ENCODE measurements at regions not wholly inside any gene's neighbourhood (a gene's known extent, or its start where the extent isn't known, plus 50 kb on each side); places are given as distances from the start of the nearest gene placed in this dataset.

- no peak for DNase-seq (ENCODE audit: low read depth)
Measured at GRCh38 chr9:87086221-87086818, 139.0 kb upstream of the GAS1 start.

GRCh38 chr9:87087197-87087596, 139.9 kb upstream of the GAS1 start:
- no peak for DNase-seq (ENCODE audit: low read depth)

GRCh38 chr9:87088192-87088591, 140.9 kb upstream of the GAS1 start:
- no peak for DNase-seq (ENCODE audit: low read depth)

GRCh38 chr9:87088621-87089365, 141.5 kb upstream of the GAS1 start:
- no peak for DNase-seq (ENCODE audit: low read depth)

- no peak for DNase-seq (ENCODE audit: low read depth)
Measured at GRCh38 chr9:87089506-87089905, 142.2 kb upstream of the GAS1 start.

- no peak for DNase-seq (ENCODE audit: low read depth)
Measured at GRCh38 chr9:87089929-87090328, 142.6 kb upstream of the GAS1 start.

- DNase-seq (ENCODE audit: low read depth) = no peak
Measured at GRCh38 chr9:87093777-87094176, 146.5 kb upstream of the GAS1 start.

- no peak for DNase-seq (ENCODE audit: low read depth)
Measured at GRCh38 chr9:87095951-87096350, 148.6 kb upstream of the GAS1 start.

- DNase-seq (ENCODE audit: low read depth) = no peak
Measured at GRCh38 chr9:87096506-87096905, 149.2 kb upstream of the GAS1 start.

- no peak for DNase-seq (ENCODE audit: low read depth)
Measured at GRCh38 chr9:87097238-87097637, 149.9 kb upstream of the GAS1 start.

GRCh38 chr9:87099407-87099806, 152.1 kb upstream of the GAS1 start:
- DNase-seq (ENCODE audit: low read depth) = peak; percentile 34

GRCh38 chr9:87100001-87100400, 152.7 kb upstream of the GAS1 start:
- no peak for DNase-seq (ENCODE audit: low read depth)

GRCh38 chr9:87102126-87102525, 154.8 kb upstream of the GAS1 start:
- peak; percentile 76 for DNase-seq (ENCODE audit: low read depth)

- DNase-seq (ENCODE audit: low read depth) = peak; percentile 38
Measured at GRCh38 chr9:87107072-87107471, 159.8 kb upstream of the GAS1 start.

- no peak for DNase-seq (ENCODE audit: low read depth)
Measured at GRCh38 chr9:87108661-87109060, 161.4 kb upstream of the GAS1 start.

GRCh38 chr9:87109231-87109631, 161.9 kb upstream of the GAS1 start:
- peak; percentile 66 for DNase-seq (ENCODE audit: low read depth)

GRCh38 chr9:87109851-87110250, 162.5 kb upstream of the GAS1 start:
- peak; percentile 78 for DNase-seq (ENCODE audit: low read depth)

GRCh38 chr9:87111010-87111409, 163.7 kb upstream of the GAS1 start:
- DNase-seq (ENCODE audit: low read depth) = no peak

- peak; percentile 67 for DNase-seq (ENCODE audit: low read depth)
Measured at GRCh38 chr9:87112656-87113055, 165.3 kb upstream of the GAS1 start.

GRCh38 chr9:87113874-87114273, 166.6 kb upstream of the GAS1 start:
- no peak for DNase-seq (ENCODE audit: low read depth)

- DNase-seq (ENCODE audit: low read depth) = no peak
Measured at GRCh38 chr9:87115785-87116184, 168.5 kb upstream of the GAS1 start.

GRCh38 chr9:87116492-87116891, 169.2 kb upstream of the GAS1 start:
- DNase-seq (ENCODE audit: low read depth) = no peak

- no peak for DNase-seq (ENCODE audit: low read depth)
Measured at GRCh38 chr9:87118594-87118993, 171.3 kb upstream of the GAS1 start.

GRCh38 chr9:87119328-87119881, 172.1 kb upstream of the GAS1 start:
- peak; percentile 88 for DNase-seq (ENCODE audit: low read depth)

Measured in iris pigment epithelial cell (primary cell).